ENCODE measurements at regions not wholly inside any gene's neighbourhood (a gene's known extent, or its start where the extent isn't known, plus 50 kb on each side); places are given as distances from the start of the nearest gene placed in this dataset.

DNA sequence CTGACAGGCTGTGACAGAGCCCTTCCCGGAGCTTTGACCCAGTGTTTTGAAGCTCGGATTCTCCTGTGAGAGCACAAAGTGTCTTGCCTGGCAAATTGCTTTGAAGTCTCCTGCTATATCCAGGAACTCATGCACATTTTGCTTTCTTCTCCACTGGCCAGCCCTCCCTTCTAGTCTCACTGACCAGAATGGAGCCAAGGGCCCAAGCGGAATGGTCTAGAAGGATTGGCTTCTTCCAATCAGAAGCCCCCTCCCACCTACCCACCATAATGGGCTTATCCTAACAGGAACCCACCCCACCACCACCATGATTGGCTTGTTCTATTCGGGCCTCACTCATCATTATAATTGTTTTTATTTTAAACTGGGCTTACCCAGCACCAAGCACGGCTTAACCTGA lies 130.1 kb downstream of the PXDC1 start:
- Mint-ChIP-seq H3K27me3 (ENCODE audit: insufficient read depth, unreplicated experiment) (no peaks in the 10 kb centered on the region), H3K4me3 (ENCODE audit: unreplicated experiment) (no peak overlapping the region), H3K27ac (ENCODE audit: unreplicated experiment) (no peak overlapping the region), H3K9me3 (ENCODE audit: unreplicated experiment) (no peaks in the 10 kb centered on the region), H3K36me3 (ENCODE audit: insufficient read depth, unreplicated experiment) (no peaks in the 10 kb centered on the region), H3K4me1 (ENCODE audit: low read depth, unreplicated experiment) (peaks cover 7% of the 10 kb centered on the region)
- Histone ChIP-seq H3K9me3 (no peaks in the 10 kb centered on the region), H3K36me3 (ENCODE audit: control insufficient read depth, insufficient read depth, low read length) (no peaks in the 10 kb centered on the region), H3K27me3 (replicated peaks; ENCODE audit: control insufficient read depth, insufficient read depth, low read length) (no peaks in the 10 kb centered on the region), H3K4me3 (ENCODE audit: low read depth, low read length) (no peak overlapping the region), H3K4me1 (no peaks in the 10 kb centered on the region)
- ChIA-PET CTCF (no interaction called here), POLR2A (no interaction called here)
- TF ChIP-seq, protein P1, sequence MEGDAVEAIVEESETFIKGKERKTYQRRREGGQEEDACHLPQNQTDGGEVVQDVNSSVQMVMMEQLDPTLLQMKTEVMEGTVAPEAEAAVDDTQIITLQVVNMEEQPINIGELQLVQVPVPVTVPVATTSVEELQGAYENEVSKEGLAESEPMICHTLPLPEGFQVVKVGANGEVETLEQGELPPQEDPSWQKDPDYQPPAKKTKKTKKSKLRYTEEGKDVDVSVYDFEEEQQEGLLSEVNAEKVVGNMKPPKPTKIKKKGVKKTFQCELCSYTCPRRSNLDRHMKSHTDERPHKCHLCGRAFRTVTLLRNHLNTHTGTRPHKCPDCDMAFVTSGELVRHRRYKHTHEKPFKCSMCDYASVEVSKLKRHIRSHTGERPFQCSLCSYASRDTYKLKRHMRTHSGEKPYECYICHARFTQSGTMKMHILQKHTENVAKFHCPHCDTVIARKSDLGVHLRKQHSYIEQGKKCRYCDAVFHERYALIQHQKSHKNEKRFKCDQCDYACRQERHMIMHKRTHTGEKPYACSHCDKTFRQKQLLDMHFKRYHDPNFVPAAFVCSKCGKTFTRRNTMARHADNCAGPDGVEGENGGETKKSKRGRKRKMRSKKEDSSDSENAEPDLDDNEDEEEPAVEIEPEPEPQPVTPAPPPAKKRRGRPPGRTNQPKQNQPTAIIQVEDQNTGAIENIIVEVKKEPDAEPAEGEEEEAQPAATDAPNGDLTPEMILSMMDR (IDR thresholded peaks at IDR 0.05; ENCODE audit: insufficient read depth in 1 of 2, low read depth in 1 of 2, low read length in 1 of 2, severe bottlenecking in 1 of 2, unreplicated experiment in 1 of 2), result no peak
- intact Hi-C loops (cut with micrococcal nuclease; ENCODE audit: unreplicated experiment), result no loop called here
- no peak for DNase-seq
- BruUV-seq (replicated peaks), result no TSS peak

DNA sequence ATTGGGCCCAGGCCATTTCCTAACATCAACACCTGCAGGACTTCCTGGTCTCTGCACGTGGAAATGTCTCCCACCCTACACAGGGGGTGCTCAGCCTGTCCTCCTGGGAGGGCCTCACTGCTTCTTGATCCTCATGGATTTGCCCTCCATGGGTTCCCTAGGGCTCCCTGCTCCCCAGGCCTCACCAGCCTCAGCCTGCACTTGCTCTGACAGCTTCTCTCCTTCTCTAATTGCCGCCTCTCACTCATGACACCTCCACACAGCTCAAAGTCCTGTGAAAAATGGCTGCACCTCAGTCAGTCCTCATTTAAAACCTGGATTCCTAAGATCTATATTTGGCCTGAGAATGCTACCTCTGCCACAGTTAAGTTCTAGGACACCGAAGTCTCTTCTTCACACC lies 130.6 kb downstream of the PXDC1 start:
- BruUV-seq (replicated peaks), result no TSS peak
- TF ChIP-seq, protein P1 (IDR thresholded peaks at IDR 0.05; ENCODE audit: insufficient read depth in 1 of 2, low read depth in 1 of 2, low read length in 1 of 2, severe bottlenecking in 1 of 2, unreplicated experiment in 1 of 2), result no peak
- Histone ChIP-seq H3K27me3 (replicated peaks; ENCODE audit: control insufficient read depth, insufficient read depth, low read length) (no peaks in the 10 kb centered on the region), H3K4me3 (ENCODE audit: low read depth, low read length) (no peak overlapping the region), H3K36me3 (ENCODE audit: control insufficient read depth, insufficient read depth, low read length) (no peaks in the 10 kb centered on the region), H3K4me1 (no peaks in the 10 kb centered on the region), H3K9me3 (no peaks in the 10 kb centered on the region)
- Mint-ChIP-seq H3K27ac (ENCODE audit: unreplicated experiment) (no peak overlapping the region), H3K4me1 (ENCODE audit: low read depth, unreplicated experiment) (peaks cover 7% of the 10 kb centered on the region), H3K4me3 (ENCODE audit: unreplicated experiment) (no peak overlapping the region), H3K9me3 (ENCODE audit: unreplicated experiment) (no peaks in the 10 kb centered on the region), H3K36me3 (ENCODE audit: insufficient read depth, unreplicated experiment) (no peaks in the 10 kb centered on the region), H3K27me3 (ENCODE audit: insufficient read depth, unreplicated experiment) (no peaks in the 10 kb centered on the region)
- intact Hi-C loops (cut with micrococcal nuclease; ENCODE audit: unreplicated experiment), result no loop called here
- DNase-seq, result no peak
- CTCF ChIA-PET, result no interaction called here
- POLR2A ChIA-PET, result no interaction called here

DNA sequence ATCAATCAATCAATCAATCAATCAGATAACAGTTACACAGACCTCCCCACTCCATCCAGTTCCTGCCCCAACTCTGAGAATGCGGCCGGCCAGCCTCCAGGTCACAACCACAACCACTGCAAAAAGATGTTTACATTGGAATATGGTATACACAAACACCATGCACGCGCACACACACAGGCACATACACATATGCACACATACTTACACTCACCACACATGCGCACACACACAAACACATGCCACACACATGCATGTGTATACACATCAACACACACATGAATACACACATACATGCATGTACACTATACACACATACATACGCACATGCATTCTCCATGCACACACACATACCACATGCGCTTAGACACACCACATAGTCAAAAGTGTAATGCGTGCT lies 131.1 kb downstream of the PXDC1 start:
- no peak overlapping the region for H3K27ac Mint-ChIP-seq (ENCODE audit: unreplicated experiment)
- H3K4me3 ChIP-seq (ENCODE audit: low read depth, low read length), result no peak overlapping the region
- peaks cover 7% of the 10 kb centered on the region for H3K4me1 Mint-ChIP-seq (ENCODE audit: low read depth, unreplicated experiment)
- CTCF ChIA-PET, result no interaction called here
- no peaks in the 10 kb centered on the region for H3K27me3 Mint-ChIP-seq (ENCODE audit: insufficient read depth, unreplicated experiment)
- H3K27me3 ChIP-seq (replicated peaks; ENCODE audit: control insufficient read depth, insufficient read depth, low read length), result no peaks in the 10 kb centered on the region
- H3K4me3 Mint-ChIP-seq (ENCODE audit: unreplicated experiment), result no peak overlapping the region
- no peak for DNase-seq
- no peaks in the 10 kb centered on the region for H3K9me3 ChIP-seq
- POLR2A ChIA-PET, result no interaction called here
- BruUV-seq (replicated peaks), result no TSS peak
- no peaks in the 10 kb centered on the region for H3K36me3 Mint-ChIP-seq (ENCODE audit: insufficient read depth, unreplicated experiment)
- H3K36me3 ChIP-seq (ENCODE audit: control insufficient read depth, insufficient read depth, low read length), result no peaks in the 10 kb centered on the region
- H3K4me1 ChIP-seq, result no peaks in the 10 kb centered on the region
- no peaks in the 10 kb centered on the region for H3K9me3 Mint-ChIP-seq (ENCODE audit: unreplicated experiment)
- intact Hi-C loops (cut with micrococcal nuclease; ENCODE audit: unreplicated experiment), result no loop called here
- TF ChIP-seq, protein P1 (IDR thresholded peaks at IDR 0.05; ENCODE audit: insufficient read depth in 1 of 2, low read depth in 1 of 2, low read length in 1 of 2, severe bottlenecking in 1 of 2, unreplicated experiment in 1 of 2), result no peak

Data from Caco-2 (cell line).